H1 (cell line): ENCODE measurements at regions not wholly inside any gene's neighbourhood (a gene's known extent, or its start where the extent isn't known, plus 50 kb on each side); places are given as distances from the start of the nearest gene placed in this dataset.

ENCODE experiments used
- GTF2F1 ChIP-seq: IDR thresholded peaks from 2 replicates; pipeline ENCODE4 v1.6.1; 2012; ENCODE audit warnings: low read depth, low read length, improper control_type of control experiment, borderline replicate concordance
- JUND ChIP-seq: IDR thresholded peaks from 2 replicates; pipeline ENCODE4 v1.6.1; 2011; ENCODE audit warnings: mild to moderate bottlenecking, improper control_type of control experiment, low read length
- NANOG ChIP-seq: IDR thresholded peaks from 2 replicates; pipeline ENCODE4 v1.6.1; 2011; ENCODE audit warnings: low read length, low read depth, mild to moderate bottlenecking, inconsistent platforms; ENCODE audit not compliant: insufficient read depth, poor library complexity, severe bottlenecking
- NRF1 ChIP-seq: IDR thresholded peaks from 2 replicates; pipeline ENCODE4 v1.6.1; 2011; ENCODE audit warnings: mild to moderate bottlenecking, low read depth, low read length, improper control_type of control experiment
- SIX5 ChIP-seq: IDR thresholded peaks from 2 replicates; pipeline ENCODE4 v1.6.1; 2011; ENCODE audit warnings: mild to moderate bottlenecking, low read depth, low read length
- SP1 ChIP-seq: IDR thresholded peaks from 2 replicates; pipeline ENCODE4 v1.6.1; 2011; ENCODE audit warnings: low read depth, low read length
- TF ChIP-seq, protein P1 (sequence below): fragments of 300-600 bp; sonication (generic); IDR thresholded peaks from 2 replicates; pipeline ENCODE4 v1.7.1; 2012; ENCODE audit warnings: low read length, moderate library complexity, mild to moderate bottlenecking, inconsistent platforms; ENCODE audit not compliant: insufficient replicate concordance
- TF ChIP-seq, protein P2 (sequence below), 3 experiments: IDR thresholded peaks; 1 replicate in 2 of 3; 2 replicates in 1 of 3; pipeline versions ENCODE4 v1.5.1 to v1.6.1; 2011; ENCODE audit warnings: low read length in 3 of 3, mild to moderate bottlenecking in 3 of 3, inconsistent platforms in 2 of 3, low read depth in 1 of 3, moderate library complexity in 1 of 3; ENCODE audit not compliant: insufficient read depth in 1 of 3; ENCODE audit errors: control extremely low read depth in 1 of 3
- TF ChIP-seq, protein P3 (sequence below): IDR thresholded peaks from 2 replicates; pipeline ENCODE4 v1.6.1; 2012; ENCODE audit warnings: inconsistent platforms

DNA sequence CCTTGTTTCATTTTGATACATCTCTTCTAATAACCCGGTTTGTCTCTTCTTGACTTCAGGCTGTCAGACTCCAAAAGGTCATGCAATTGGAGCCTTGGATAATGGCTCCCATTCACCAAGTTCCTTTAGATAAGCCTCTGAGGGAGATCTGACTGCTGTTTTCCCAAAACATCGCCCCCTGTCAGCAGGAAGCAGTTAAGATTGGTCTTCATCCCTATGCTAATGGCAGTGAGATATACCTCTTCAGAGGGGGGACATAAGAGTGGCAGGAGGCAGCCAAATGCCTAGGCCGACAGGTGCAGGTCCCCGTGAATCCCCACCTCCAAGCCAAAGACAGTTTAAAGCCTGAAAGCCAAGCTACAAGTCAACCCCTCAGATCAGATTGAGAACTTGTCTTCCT lies 144.6 kb downstream of the WDR11 start (continued):
- TF ChIP-seq, protein P1, sequence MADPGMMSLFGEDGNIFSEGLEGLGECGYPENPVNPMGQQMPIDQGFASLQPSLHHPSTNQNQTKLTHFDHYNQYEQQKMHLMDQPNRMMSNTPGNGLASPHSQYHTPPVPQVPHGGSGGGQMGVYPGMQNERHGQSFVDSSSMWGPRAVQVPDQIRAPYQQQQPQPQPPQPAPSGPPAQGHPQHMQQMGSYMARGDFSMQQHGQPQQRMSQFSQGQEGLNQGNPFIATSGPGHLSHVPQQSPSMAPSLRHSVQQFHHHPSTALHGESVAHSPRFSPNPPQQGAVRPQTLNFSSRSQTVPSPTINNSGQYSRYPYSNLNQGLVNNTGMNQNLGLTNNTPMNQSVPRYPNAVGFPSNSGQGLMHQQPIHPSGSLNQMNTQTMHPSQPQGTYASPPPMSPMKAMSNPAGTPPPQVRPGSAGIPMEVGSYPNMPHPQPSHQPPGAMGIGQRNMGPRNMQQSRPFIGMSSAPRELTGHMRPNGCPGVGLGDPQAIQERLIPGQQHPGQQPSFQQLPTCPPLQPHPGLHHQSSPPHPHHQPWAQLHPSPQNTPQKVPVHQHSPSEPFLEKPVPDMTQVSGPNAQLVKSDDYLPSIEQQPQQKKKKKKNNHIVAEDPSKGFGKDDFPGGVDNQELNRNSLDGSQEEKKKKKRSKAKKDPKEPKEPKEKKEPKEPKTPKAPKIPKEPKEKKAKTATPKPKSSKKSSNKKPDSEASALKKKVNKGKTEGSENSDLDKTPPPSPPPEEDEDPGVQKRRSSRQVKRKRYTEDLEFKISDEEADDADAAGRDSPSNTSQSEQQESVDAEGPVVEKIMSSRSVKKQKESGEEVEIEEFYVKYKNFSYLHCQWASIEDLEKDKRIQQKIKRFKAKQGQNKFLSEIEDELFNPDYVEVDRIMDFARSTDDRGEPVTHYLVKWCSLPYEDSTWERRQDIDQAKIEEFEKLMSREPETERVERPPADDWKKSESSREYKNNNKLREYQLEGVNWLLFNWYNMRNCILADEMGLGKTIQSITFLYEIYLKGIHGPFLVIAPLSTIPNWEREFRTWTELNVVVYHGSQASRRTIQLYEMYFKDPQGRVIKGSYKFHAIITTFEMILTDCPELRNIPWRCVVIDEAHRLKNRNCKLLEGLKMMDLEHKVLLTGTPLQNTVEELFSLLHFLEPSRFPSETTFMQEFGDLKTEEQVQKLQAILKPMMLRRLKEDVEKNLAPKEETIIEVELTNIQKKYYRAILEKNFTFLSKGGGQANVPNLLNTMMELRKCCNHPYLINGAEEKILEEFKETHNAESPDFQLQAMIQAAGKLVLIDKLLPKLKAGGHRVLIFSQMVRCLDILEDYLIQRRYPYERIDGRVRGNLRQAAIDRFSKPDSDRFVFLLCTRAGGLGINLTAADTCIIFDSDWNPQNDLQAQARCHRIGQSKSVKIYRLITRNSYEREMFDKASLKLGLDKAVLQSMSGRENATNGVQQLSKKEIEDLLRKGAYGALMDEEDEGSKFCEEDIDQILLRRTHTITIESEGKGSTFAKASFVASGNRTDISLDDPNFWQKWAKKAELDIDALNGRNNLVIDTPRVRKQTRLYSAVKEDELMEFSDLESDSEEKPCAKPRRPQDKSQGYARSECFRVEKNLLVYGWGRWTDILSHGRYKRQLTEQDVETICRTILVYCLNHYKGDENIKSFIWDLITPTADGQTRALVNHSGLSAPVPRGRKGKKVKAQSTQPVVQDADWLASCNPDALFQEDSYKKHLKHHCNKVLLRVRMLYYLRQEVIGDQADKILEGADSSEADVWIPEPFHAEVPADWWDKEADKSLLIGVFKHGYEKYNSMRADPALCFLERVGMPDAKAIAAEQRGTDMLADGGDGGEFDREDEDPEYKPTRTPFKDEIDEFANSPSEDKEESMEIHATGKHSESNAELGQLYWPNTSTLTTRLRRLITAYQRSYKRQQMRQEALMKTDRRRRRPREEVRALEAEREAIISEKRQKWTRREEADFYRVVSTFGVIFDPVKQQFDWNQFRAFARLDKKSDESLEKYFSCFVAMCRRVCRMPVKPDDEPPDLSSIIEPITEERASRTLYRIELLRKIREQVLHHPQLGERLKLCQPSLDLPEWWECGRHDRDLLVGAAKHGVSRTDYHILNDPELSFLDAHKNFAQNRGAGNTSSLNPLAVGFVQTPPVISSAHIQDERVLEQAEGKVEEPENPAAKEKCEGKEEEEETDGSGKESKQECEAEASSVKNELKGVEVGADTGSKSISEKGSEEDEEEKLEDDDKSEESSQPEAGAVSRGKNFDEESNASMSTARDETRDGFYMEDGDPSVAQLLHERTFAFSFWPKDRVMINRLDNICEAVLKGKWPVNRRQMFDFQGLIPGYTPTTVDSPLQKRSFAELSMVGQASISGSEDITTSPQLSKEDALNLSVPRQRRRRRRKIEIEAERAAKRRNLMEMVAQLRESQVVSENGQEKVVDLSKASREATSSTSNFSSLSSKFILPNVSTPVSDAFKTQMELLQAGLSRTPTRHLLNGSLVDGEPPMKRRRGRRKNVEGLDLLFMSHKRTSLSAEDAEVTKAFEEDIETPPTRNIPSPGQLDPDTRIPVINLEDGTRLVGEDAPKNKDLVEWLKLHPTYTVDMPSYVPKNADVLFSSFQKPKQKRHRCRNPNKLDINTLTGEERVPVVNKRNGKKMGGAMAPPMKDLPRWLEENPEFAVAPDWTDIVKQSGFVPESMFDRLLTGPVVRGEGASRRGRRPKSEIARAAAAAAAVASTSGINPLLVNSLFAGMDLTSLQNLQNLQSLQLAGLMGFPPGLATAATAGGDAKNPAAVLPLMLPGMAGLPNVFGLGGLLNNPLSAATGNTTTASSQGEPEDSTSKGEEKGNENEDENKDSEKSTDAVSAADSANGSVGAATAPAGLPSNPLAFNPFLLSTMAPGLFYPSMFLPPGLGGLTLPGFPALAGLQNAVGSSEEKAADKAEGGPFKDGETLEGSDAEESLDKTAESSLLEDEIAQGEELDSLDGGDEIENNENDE: no peak
- TF ChIP-seq, protein P2, sequence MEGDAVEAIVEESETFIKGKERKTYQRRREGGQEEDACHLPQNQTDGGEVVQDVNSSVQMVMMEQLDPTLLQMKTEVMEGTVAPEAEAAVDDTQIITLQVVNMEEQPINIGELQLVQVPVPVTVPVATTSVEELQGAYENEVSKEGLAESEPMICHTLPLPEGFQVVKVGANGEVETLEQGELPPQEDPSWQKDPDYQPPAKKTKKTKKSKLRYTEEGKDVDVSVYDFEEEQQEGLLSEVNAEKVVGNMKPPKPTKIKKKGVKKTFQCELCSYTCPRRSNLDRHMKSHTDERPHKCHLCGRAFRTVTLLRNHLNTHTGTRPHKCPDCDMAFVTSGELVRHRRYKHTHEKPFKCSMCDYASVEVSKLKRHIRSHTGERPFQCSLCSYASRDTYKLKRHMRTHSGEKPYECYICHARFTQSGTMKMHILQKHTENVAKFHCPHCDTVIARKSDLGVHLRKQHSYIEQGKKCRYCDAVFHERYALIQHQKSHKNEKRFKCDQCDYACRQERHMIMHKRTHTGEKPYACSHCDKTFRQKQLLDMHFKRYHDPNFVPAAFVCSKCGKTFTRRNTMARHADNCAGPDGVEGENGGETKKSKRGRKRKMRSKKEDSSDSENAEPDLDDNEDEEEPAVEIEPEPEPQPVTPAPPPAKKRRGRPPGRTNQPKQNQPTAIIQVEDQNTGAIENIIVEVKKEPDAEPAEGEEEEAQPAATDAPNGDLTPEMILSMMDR (IDR thresholded peaks at IDR 0.05; ENCODE audit: control extremely low read depth in 1 of 3, insufficient read depth in 1 of 3, low read depth in 1 of 3, low read length in 3 of 3): peak in 1 of 3 experiments; percentile 37; a peak in 1 of 4 replicates
- no peak for TF ChIP-seq NANOG
- TF ChIP-seq JUND: no peak
- no peak for TF ChIP-seq SIX5
- no peak for TF ChIP-seq NRF1
- TF ChIP-seq SP1: no peak
- TF ChIP-seq, protein P3, sequence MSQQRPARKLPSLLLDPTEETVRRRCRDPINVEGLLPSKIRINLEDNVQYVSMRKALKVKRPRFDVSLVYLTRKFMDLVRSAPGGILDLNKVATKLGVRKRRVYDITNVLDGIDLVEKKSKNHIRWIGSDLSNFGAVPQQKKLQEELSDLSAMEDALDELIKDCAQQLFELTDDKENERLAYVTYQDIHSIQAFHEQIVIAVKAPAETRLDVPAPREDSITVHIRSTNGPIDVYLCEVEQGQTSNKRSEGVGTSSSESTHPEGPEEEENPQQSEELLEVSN: no peak
- TF ChIP-seq GTF2F1: no peak
